ENCODE measurements at regions not wholly inside any gene's neighbourhood (a gene's known extent, or its start where the extent isn't known, plus 50 kb on each side); places are given as distances from the start of the nearest gene placed in this dataset.

GRCh38 chr6:105793130-105793529 lies 293.0 kb upstream of the PRDM1 start:
- DNase-seq (ENCODE audit: low read depth): no peak

- no peak for DNase-seq (ENCODE audit: low read depth)
These were observed 294.4 kb upstream of the PRDM1 start for GRCh38 chr6:105791583-105792318.

GRCh38 chr6:105791179-105791578 lies 295.0 kb upstream of the PRDM1 start:
- no peak for DNase-seq (ENCODE audit: low read depth)

GRCh38 chr6:105790635-105791034 lies 295.5 kb upstream of the PRDM1 start:
- no peak for DNase-seq (ENCODE audit: low read depth)

GRCh38 chr6:105789935-105790334 lies 296.2 kb upstream of the PRDM1 start:
- no peak for DNase-seq (ENCODE audit: low read depth)

- DNase-seq (ENCODE audit: low read depth): no peak
These were observed 298.4 kb upstream of the PRDM1 start for GRCh38 chr6:105787747-105788146.

- no peak for DNase-seq (ENCODE audit: low read depth)
These were observed 299.1 kb upstream of the PRDM1 start for GRCh38 chr6:105786890-105787655.

- DNase-seq (ENCODE audit: low read depth): no peak
These were observed 299.7 kb upstream of the PRDM1 start for GRCh38 chr6:105786449-105786848.

- no peak for DNase-seq (ENCODE audit: low read depth)
These were observed 300.9 kb upstream of the PRDM1 start for GRCh38 chr6:105785066-105785811.

- no peak for DNase-seq (ENCODE audit: low read depth)
These were observed 302.0 kb upstream of the PRDM1 start for GRCh38 chr6:105784179-105784578.

- no peak for DNase-seq (ENCODE audit: low read depth)
These were observed 302.7 kb upstream of the PRDM1 start for GRCh38 chr6:105783333-105783935.

- DNase-seq (ENCODE audit: low read depth): no peak
These were observed 304.2 kb upstream of the PRDM1 start for GRCh38 chr6:105781915-105782314.

- no peak for DNase-seq (ENCODE audit: low read depth)
These were observed 304.9 kb upstream of the PRDM1 start for GRCh38 chr6:105781248-105781647.

- no peak for DNase-seq (ENCODE audit: low read depth)
These were observed 305.8 kb upstream of the PRDM1 start for GRCh38 chr6:105780146-105780860.

- DNase-seq (ENCODE audit: low read depth): no peak
These were observed 307.0 kb upstream of the PRDM1 start for GRCh38 chr6:105779110-105779509.

- no peak for DNase-seq (ENCODE audit: low read depth)
These were observed 311.0 kb upstream of the PRDM1 start for GRCh38 chr6:105775095-105775494.

- no peak for DNase-seq (ENCODE audit: low read depth)
These were observed 311.9 kb upstream of the PRDM1 start for GRCh38 chr6:105774247-105774646.

GRCh38 chr6:105771313-105771970 lies 314.7 kb upstream of the PRDM1 start:
- no peak for DNase-seq (ENCODE audit: low read depth)

- DNase-seq (ENCODE audit: low read depth): no peak
These were observed 316.1 kb upstream of the PRDM1 start for GRCh38 chr6:105769987-105770386.

GRCh38 chr6:105769197-105769596 lies 316.9 kb upstream of the PRDM1 start:
- DNase-seq (ENCODE audit: low read depth): no peak

- DNase-seq (ENCODE audit: low read depth): no peak
These were observed 318.6 kb upstream of the PRDM1 start for GRCh38 chr6:105767541-105767940.
